Activated CD8-positive, alpha-beta T cell treated with anti-CD3 and anti-CD28 coated beads for 36 hours (primary cell): ENCODE measurements at regions not wholly inside any gene's neighbourhood (a gene's known extent, or its start where the extent isn't known, plus 50 kb on each side); places are given as distances from the start of the nearest gene placed in this dataset.
"Not testable (repeated sequence)": the region's sequence is repeated elsewhere in the genome, so short reads cannot be mapped to it uniquely, and the experiment has no call there.

Source experiments
- ATAC-seq: fragments of 200-7000 bp; cut with Tn5 transposase; one replicate; pipeline ENCODE4 v1.10.0; 2021; ENCODE audit warnings: mild to moderate bottlenecking, moderate library complexity
- CTCF ChIA-PET: fragments of 350-600 bp; sonication (Branson Sonifier 250); formaldehyde crosslinking; loops from one replicate; lab custom pipeline; 2021; ENCODE audit warnings: antibody characterized with exemption; lab: Charles Lee
- POLR2A ChIA-PET: fragments of 350-600 bp; sonication (Branson Sonifier 250); formaldehyde crosslinking; loops from one replicate; lab custom pipeline; 2021; ENCODE audit warnings: antibody characterized with exemption; lab: Charles Lee
- DNase-seq: peaks from one replicate; pipeline ENCODE4 v3.0.0-alpha.2; 2020
- H3K27ac Mint-ChIP-seq: one replicate; pipeline ENCODE4 v1.8.0; 2021; ENCODE audit warnings: mild to moderate bottlenecking, mixed read lengths
- H3K27me3 Mint-ChIP-seq: one replicate; pipeline ENCODE4 v1.8.0; 2021; ENCODE audit warnings: mixed read lengths
- H3K36me3 Mint-ChIP-seq: one replicate; pipeline ENCODE4 v1.8.0; 2021; ENCODE audit warnings: low read depth, mixed read lengths
- H3K4me1 Mint-ChIP-seq: one replicate; pipeline ENCODE4 v1.8.0; 2021; ENCODE audit warnings: low read depth, mixed read lengths
- H3K4me3 Mint-ChIP-seq: one replicate; pipeline ENCODE4 v1.8.0; 2021; ENCODE audit warnings: mild to moderate bottlenecking, moderate library complexity, mixed read lengths
- H3K9me3 Mint-ChIP-seq: one replicate; pipeline ENCODE4 v1.8.0; 2021; ENCODE audit warnings: mixed read lengths
- CTCF ChIP-seq: fragments of 200-600 bp; IDR thresholded peaks from one replicate; pipeline ENCODE4 v1.8.0; 2022; ENCODE audit warnings: antibody characterized with exemption, mild to moderate bottlenecking
- intact Hi-C: fragments of 100-400 bp; cut with micrococcal nuclease; formaldehyde crosslinking; loops from one replicate; pipeline ENCODE4 v1.10.0; 2022

GRCh38 chr3:87828046-87828445 is 230.8 kb downstream of the CGGBP1 start:
- no peaks in the 10 kb centered on the region for H3K27me3 Mint-ChIP-seq
- DNase-seq = no peak
- ChIA-PET CTCF (no interaction called here), POLR2A (no interaction called here)
- H3K27ac Mint-ChIP-seq = no peak overlapping the region
- no peak for TF ChIP-seq CTCF
- intact Hi-C loops = no loop called here
- ATAC-seq = no peak
- no peaks in the 10 kb centered on the region for H3K4me1 Mint-ChIP-seq
- H3K9me3 Mint-ChIP-seq = no peaks in the 10 kb centered on the region
- no peak overlapping the region for H3K4me3 Mint-ChIP-seq
- no peaks in the 10 kb centered on the region for H3K36me3 Mint-ChIP-seq

GRCh38 chr3:87822563-87822962 is 236.2 kb downstream of the CGGBP1 start:
- ATAC-seq = no peak
- Mint-ChIP-seq H3K4me1 (no peaks in the 10 kb centered on the region), H3K36me3 (no peaks in the 10 kb centered on the region), H3K27me3 (no peaks in the 10 kb centered on the region), H3K27ac (no peak overlapping the region), H3K4me3 (no peak overlapping the region), H3K9me3 (no peaks in the 10 kb centered on the region)
- intact Hi-C loops = no loop called here
- TF ChIP-seq CTCF = no peak
- DNase-seq = no peak
- ChIA-PET CTCF (no interaction called here), POLR2A (no interaction called here)

- H3K4me3 Mint-ChIP-seq, DNase-seq, H3K4me1 Mint-ChIP-seq, intact Hi-C loops, H3K9me3 Mint-ChIP-seq, H3K36me3 Mint-ChIP-seq, POLR2A ChIA-PET, ATAC-seq, CTCF ChIA-PET, H3K27ac Mint-ChIP-seq, H3K27me3 Mint-ChIP-seq: not testable (repeated sequence)
These were observed 245.3 kb downstream of the CGGBP1 start for GRCh38 chr3:87813503-87813902.

- no peak overlapping the region for H3K27ac Mint-ChIP-seq
- no peak for TF ChIP-seq CTCF
- ChIA-PET CTCF (no interaction called here), POLR2A (no interaction called here)
- no peak overlapping the region for H3K4me3 Mint-ChIP-seq
- DNase-seq (no peak), ATAC-seq (no peak)
- H3K27me3 Mint-ChIP-seq = peaks cover 1% of the 10 kb centered on the region
- H3K9me3 Mint-ChIP-seq = peaks cover 4% of the 10 kb centered on the region
- peaks cover under 1% of the 10 kb centered on the region for H3K4me1 Mint-ChIP-seq
- intact Hi-C loops = no loop called here
- H3K36me3 Mint-ChIP-seq = no peaks in the 10 kb centered on the region
These were observed 246.9 kb downstream of the CGGBP1 start for GRCh38 chr3:87811953-87812352.

GRCh38 chr3:87810452-87811016 is 248.3 kb downstream of the CGGBP1 start:
- Mint-ChIP-seq H3K27ac (no peak overlapping the region), H3K36me3 (no peaks in the 10 kb centered on the region), H3K4me3 (no peak overlapping the region), H3K4me1 (peaks cover 3% of the 10 kb centered on the region), H3K9me3 (peaks cover 4% of the 10 kb centered on the region), H3K27me3 (peaks cover 4% of the 10 kb centered on the region)
- intact Hi-C loops = no loop called here
- ATAC-seq = no peak
- ChIA-PET CTCF (no interaction called here), POLR2A (no interaction called here)
- DNase-seq = no peak
- TF ChIP-seq CTCF = no peak

GRCh38 chr3:87805670-87806069 is 253.1 kb downstream of the CGGBP1 start:
- DNase-seq (no peak), ATAC-seq (no peak)
- Mint-ChIP-seq H3K4me3 (no peak overlapping the region), H3K36me3 (no peaks in the 10 kb centered on the region), H3K27ac (no peak overlapping the region), H3K27me3 (peaks cover 4% of the 10 kb centered on the region), H3K4me1 (peaks cover 3% of the 10 kb centered on the region), H3K9me3 (no peaks in the 10 kb centered on the region)
- intact Hi-C loops = no loop called here
- no peak for TF ChIP-seq CTCF
- POLR2A ChIA-PET = no interaction called here
- CTCF ChIA-PET = no interaction called here
